H1 (cell line): ENCODE measurements at regions not wholly inside any gene's neighbourhood (a gene's known extent, or its start where the extent isn't known, plus 50 kb on each side); places are given as distances from the start of the nearest gene placed in this dataset.

Experiments used
- CTCF ChIA-PET: fragments of 300-600 bp; sonication (Branson Sonifier 250); formaldehyde crosslinking; loops from one replicate; lab custom pipeline; 2021; ENCODE audit not compliant: partially characterized antibody; lab: Charles Lee
- POLR2A ChIA-PET: fragments of 300-600 bp; sonication (Branson Sonifier 250); formaldehyde crosslinking; loops from one replicate; lab custom pipeline; 2021; ENCODE audit warnings: inconsistent platforms; ENCODE audit not compliant: partially characterized antibody; lab: Charles Lee
- DNase-seq, 2 experiments: peaks; one replicate each; pipeline versions ENCODE4 v3.0.0 to v3.0.0-alpha.2; 2010 to 2022; ENCODE audit warnings: low spot score in 2 of 2, low read depth in 1 of 2, mixed read lengths in 1 of 2
- FAIRE-seq: peaks from 2 replicates; lab custom pipeline; 2011; peaks lifted over from hg19 to GRCh38; lab: Jason Lieb, UNC
- H2AFZ ChIP-seq: 2 replicates; pipeline ENCODE4 v1.8.1; 2012; ENCODE audit warnings: low read length, inconsistent platforms
- H2AK5ac ChIP-seq: 2 replicates; pipeline ENCODE4 v1.6.1; 2013; ENCODE audit warnings: low read depth, low read length
- H2BK120ac ChIP-seq: replicated peaks from 2 replicates; pipeline ENCODE3; 2013; ENCODE audit warnings: low read depth, low read length, inconsistent platforms
- H2BK12ac ChIP-seq: 2 replicates; pipeline ENCODE4 v1.6.1; 2013; ENCODE audit warnings: low read depth, low read length
- H2BK15ac ChIP-seq: 2 replicates; pipeline ENCODE4 v1.6.1; 2013; ENCODE audit warnings: low read length
- H2BK20ac ChIP-seq: 2 replicates; pipeline ENCODE4 v1.6.1; 2013; ENCODE audit warnings: low read length
- H2BK5ac ChIP-seq: 2 replicates; pipeline ENCODE4 v1.6.1; 2013; ENCODE audit warnings: low read depth, low read length
- H3K14ac ChIP-seq: 2 replicates; pipeline ENCODE4 v1.6.1; 2013; ENCODE audit warnings: inconsistent platforms; ENCODE audit not compliant: insufficient read length
- H3K18ac ChIP-seq: 2 replicates; pipeline ENCODE4 v1.6.1; 2013; ENCODE audit warnings: low read length; ENCODE audit errors: extremely low read depth
- H3K23ac ChIP-seq: 2 replicates; pipeline ENCODE4 v1.6.1; 2013; ENCODE audit warnings: inconsistent platforms; ENCODE audit not compliant: insufficient read length
- H3K23me2 ChIP-seq: 2 replicates; pipeline ENCODE4 v1.6.1; 2013; ENCODE audit warnings: low read depth, low read length
- H3K27ac ChIP-seq: 2 replicates; pipeline ENCODE4 v1.6.1; 2011; ENCODE audit warnings: low read depth, low read length, inconsistent platforms
- H3K27me3 ChIP-seq, 4 experiments: replicated peaks in 1 of 4; 1 replicate in 1 of 4; 2 replicates in 3 of 4; pipeline versions ENCODE4 v1.6.1 to v1.8.1; 2011 to 2013; ENCODE audit warnings: low read length in 3 of 4, mild to moderate bottlenecking in 3 of 4, inconsistent platforms in 2 of 4, mixed read lengths in 2 of 4, moderate library complexity in 1 of 4; ENCODE audit not compliant: control insufficient read depth in 3 of 4, insufficient read depth in 3 of 4; ENCODE audit errors: extremely low read depth in 1 of 4
- H3K36me3 ChIP-seq, 4 experiments: 2 replicates each; pipeline versions ENCODE4 v1.6.1 to v1.8.1; 2011 to 2013; ENCODE audit warnings: mild to moderate bottlenecking in 4 of 4, low read length in 3 of 4, moderate library complexity in 2 of 4, control low read depth in 1 of 4, inconsistent platforms in 1 of 4; ENCODE audit not compliant: insufficient read depth in 4 of 4, control insufficient read depth in 2 of 4
- H3K4ac ChIP-seq: replicated peaks from 2 replicates; pipeline ENCODE3; 2013; ENCODE audit warnings: low read length, low read depth, mixed read lengths, inconsistent platforms; ENCODE audit not compliant: insufficient read length
- H3K4me1 ChIP-seq, 4 experiments: replicated peaks in 1 of 4; 1 replicate in 1 of 4; 2 replicates in 3 of 4; pipeline versions ENCODE4 v1.6.1 to v1.8.1; 2011 to 2013; ENCODE audit warnings: low read length in 3 of 4, inconsistent platforms in 2 of 4, mixed read lengths in 1 of 4; ENCODE audit not compliant: insufficient read depth in 4 of 4, control insufficient read depth in 3 of 4
- H3K4me2 ChIP-seq, 2 experiments: 2 replicates each; pipeline versions ENCODE4 v1.6.1 to v1.8.1; 2011 to 2013; ENCODE audit warnings: low read depth in 2 of 2, low read length in 2 of 2, control low read depth in 1 of 2, inconsistent platforms in 1 of 2, mild to moderate bottlenecking in 1 of 2; ENCODE audit not compliant: insufficient read depth in 1 of 2
- H3K4me3 ChIP-seq, 4 experiments: fragments of 200-600, 300-600 bp in 1 of 4; sonication (generic), shearing (Covaris generic), sonication (Bioruptor Twin) in 1 of 4; 2 replicates each; pipeline versions ENCODE4 v1.5.1 to v1.8.1; 2011 to 2016; ENCODE audit warnings: low read length in 4 of 4, low read depth in 3 of 4, control low read depth in 2 of 4, inconsistent platforms in 2 of 4, mild to moderate bottlenecking in 2 of 4, mixed read lengths in 1 of 4, moderate library complexity in 1 of 4; ENCODE audit not compliant: insufficient read depth in 2 of 4; ENCODE audit errors: extremely low read depth in 1 of 4
- H3K56ac ChIP-seq: replicated peaks from 2 replicates; pipeline ENCODE3; 2013; ENCODE audit warnings: low read depth, mild to moderate bottlenecking, mixed read lengths, low read length, inconsistent platforms; ENCODE audit not compliant: insufficient read length
- H3K79me1 ChIP-seq: 2 replicates; pipeline ENCODE4 v1.6.1; 2013; ENCODE audit warnings: low read depth, low read length, control low read depth
- H3K79me2 ChIP-seq, 2 experiments: 2 replicates each; pipeline versions ENCODE4 v1.6.1 to v1.8.1; 2012 to 2013; ENCODE audit warnings: low read length in 2 of 2, mild to moderate bottlenecking in 2 of 2, inconsistent platforms in 1 of 2; ENCODE audit not compliant: insufficient read depth in 2 of 2, control insufficient read depth in 1 of 2
- H3K9ac ChIP-seq, 4 experiments: replicated peaks in 1 of 4; 1 replicate in 1 of 4; 2 replicates in 3 of 4; pipeline versions ENCODE4 v1.6.1 to v1.8.1; 2011 to 2013; ENCODE audit warnings: low read depth in 3 of 4, low read length in 3 of 4, control low read depth in 2 of 4, mild to moderate bottlenecking in 2 of 4, moderate library complexity in 2 of 4, inconsistent platforms in 1 of 4; ENCODE audit errors: extremely low read depth in 1 of 4
- H3K9me3 ChIP-seq, 2 experiments: 2 replicates each; pipeline versions ENCODE4 v1.6.1 to v1.8.1; 2012 to 2013; ENCODE audit warnings: mild to moderate bottlenecking in 2 of 2, moderate library complexity in 2 of 2, control low read depth in 1 of 2, inconsistent platforms in 1 of 2, low read depth in 1 of 2, low read length in 1 of 2, mixed read lengths in 1 of 2; ENCODE audit not compliant: insufficient read depth in 2 of 2
- H4K20me1 ChIP-seq, 2 experiments: replicated peaks in 1 of 2; 2 replicates each; pipeline versions ENCODE3 to v1.8.1; 2011 to 2013; ENCODE audit warnings: inconsistent platforms in 2 of 2, low read length in 2 of 2, mild to moderate bottlenecking in 1 of 2; ENCODE audit not compliant: insufficient read depth in 2 of 2, control insufficient read depth in 1 of 2
- H4K5ac ChIP-seq: 2 replicates; pipeline ENCODE4 v1.6.1; 2013; ENCODE audit warnings: low read length, low read depth, mixed read lengths, inconsistent platforms; ENCODE audit not compliant: insufficient read length
- H4K8ac ChIP-seq: 2 replicates; pipeline ENCODE4 v1.8.0; 2013; ENCODE audit warnings: mild to moderate bottlenecking, moderate library complexity, low read length, inconsistent platforms; ENCODE audit not compliant: insufficient read depth; ENCODE audit errors: extremely low read depth
- H4K91ac ChIP-seq: replicated peaks from 2 replicates; pipeline ENCODE3; 2013; ENCODE audit warnings: low read length, mixed read lengths, inconsistent platforms; ENCODE audit not compliant: insufficient read length
- CBX8 ChIP-seq: fragments of 300-800, 300-1000 bp; sonication (generic); IDR thresholded peaks from 2 replicates; pipeline ENCODE4 v1.7.1; 2016; ENCODE audit warnings: low read depth, low read length, borderline replicate concordance
- CHD2 ChIP-seq: IDR thresholded peaks from 2 replicates; pipeline ENCODE4 v1.6.1; 2012; ENCODE audit warnings: low read length, improper control_type of control experiment
- CTBP2 ChIP-seq: IDR thresholded peaks from 2 replicates; pipeline ENCODE4 v1.7.0; 2011; ENCODE audit warnings: borderline replicate concordance, mild to moderate bottlenecking, moderate library complexity, mixed read lengths, low read length; ENCODE audit not compliant: insufficient read depth, insufficient read length
- EGR1 ChIP-seq: IDR thresholded peaks from 2 replicates; pipeline ENCODE4 v1.6.1; 2011; ENCODE audit warnings: low read depth, low read length, borderline replicate concordance
- JUND ChIP-seq: IDR thresholded peaks from 2 replicates; pipeline ENCODE4 v1.6.1; 2011; ENCODE audit warnings: mild to moderate bottlenecking, improper control_type of control experiment, low read length
- RBBP5 ChIP-seq: IDR thresholded peaks from 2 replicates; pipeline ENCODE4 v1.7.1; 2012; ENCODE audit warnings: low read depth, mild to moderate bottlenecking, inconsistent platforms, low read length, moderate library complexity, borderline replicate concordance
- SP1 ChIP-seq: IDR thresholded peaks from 2 replicates; pipeline ENCODE4 v1.6.1; 2011; ENCODE audit warnings: low read depth, low read length
- ZNF274 ChIP-seq: IDR thresholded peaks from 2 replicates; pipeline ENCODE4 v1.7.0; 2012; ENCODE audit warnings: low read length, borderline replicate concordance; ENCODE audit errors: extremely low read depth
- TF ChIP-seq, protein P1 (sequence below): IDR thresholded peaks from 2 replicates; pipeline ENCODE4 v1.6.1; 2012; ENCODE audit warnings: inconsistent platforms

DNA sequence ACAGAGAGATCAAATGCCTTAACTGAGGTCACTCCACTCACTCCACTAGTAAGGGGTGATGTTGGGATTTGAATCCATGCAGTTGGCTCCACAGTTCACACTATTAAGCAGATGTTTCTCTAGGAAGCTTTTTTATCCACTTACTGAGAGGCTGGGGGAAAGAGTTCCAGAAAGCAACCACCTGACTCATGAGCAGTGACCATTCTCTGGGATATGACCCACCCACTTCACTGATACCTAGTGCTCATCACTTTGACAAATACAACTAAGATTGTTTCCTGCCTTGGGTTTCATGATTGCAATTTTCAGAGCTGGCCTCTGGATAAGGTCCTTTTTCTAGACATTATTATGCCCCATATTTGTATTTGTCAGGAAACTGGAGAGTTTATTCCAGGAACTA lies 152.1 kb upstream of the PLEKHG7 start:
- no peak for FAIRE-seq
- Histone ChIP-seq H4K5ac (no peak overlapping the region), H2BK120ac (no peak overlapping the region), H3K23me2 (no peaks in the 10 kb centered on the region; the same call in 1 of the 2 replicates), H3K14ac (no peak overlapping the region), H3K9ac (no peak overlapping the region), H4K20me1 (no peaks in the 10 kb centered on the region), H4K8ac (no peak overlapping the region), H3K4me3 (no peak overlapping the region), H3K27me3 (no peaks in the 10 kb centered on the region), H3K4me2 (no peak overlapping the region), H3K4ac (no peak overlapping the region), H4K91ac (no peak overlapping the region), H2BK20ac (no peak overlapping the region), H3K27ac (no peak overlapping the region), H3K79me1 (no peaks in the 10 kb centered on the region), H3K36me3 (no peaks in the 10 kb centered on the region), H3K4me1 (no peaks in the 10 kb centered on the region), H2AFZ (no peak overlapping the region), H3K9me3 (no peaks in the 10 kb centered on the region), H2BK12ac (no peak overlapping the region), H3K79me2 (no peaks in the 10 kb centered on the region), H2BK5ac (no peak overlapping the region), H3K18ac (no peak overlapping the region), H3K23ac (no peak overlapping the region), H2AK5ac (no peak overlapping the region), H2BK15ac (no peak overlapping the region), H3K56ac (no peak overlapping the region)
- CTCF ChIA-PET, result interaction anchor here (0.8 to 1.2 kb wide), 2 partner anchors 9 to 1168 kb away, joined by 3 read pairs; no protein-coding TSS in a partner anchor
- no peak for DNase-seq
- POLR2A ChIA-PET, result no interaction called here
- TF ChIP-seq SP1, result no peak
- no peak for TF ChIP-seq RBBP5
- no peak for TF ChIP-seq JUND
- no peak for TF ChIP-seq EGR1
- no peak for TF ChIP-seq CHD2
- no peak for TF ChIP-seq CBX8
- TF ChIP-seq, protein P1, sequence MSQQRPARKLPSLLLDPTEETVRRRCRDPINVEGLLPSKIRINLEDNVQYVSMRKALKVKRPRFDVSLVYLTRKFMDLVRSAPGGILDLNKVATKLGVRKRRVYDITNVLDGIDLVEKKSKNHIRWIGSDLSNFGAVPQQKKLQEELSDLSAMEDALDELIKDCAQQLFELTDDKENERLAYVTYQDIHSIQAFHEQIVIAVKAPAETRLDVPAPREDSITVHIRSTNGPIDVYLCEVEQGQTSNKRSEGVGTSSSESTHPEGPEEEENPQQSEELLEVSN, result no peak
- TF ChIP-seq CTBP2, result no peak
- no peak for TF ChIP-seq ZNF274
